GM23338 (cell line): ENCODE measurements at regions not wholly inside any gene's neighbourhood (a gene's known extent, or its start where the extent isn't known, plus 50 kb on each side); places are given as distances from the start of the nearest gene placed in this dataset. TPM values are rescaled to one million over a fixed set of nuclear protein-coding genes. Genes with fewer than 3 reads are reported as not detected.

Experiments used
- ATAC-seq: fragments of 200-7000 bp; cut with Tn5 transposase; 3 replicates; pipeline ENCODE4 v1.9.1; 2020
- DNase-seq: peaks from one replicate; pipeline ENCODE4 v3.0.0-alpha.2; 2015; ENCODE audit warnings: low spot score
- H2AFZ ChIP-seq: fragments of 200-600 bp; sonication (generic); 2 replicates; pipeline ENCODE4 v1.8.0; 2016; ENCODE audit warnings: antibody characterized with exemption, mild to moderate bottlenecking, moderate library complexity
- H3F3A ChIP-seq: fragments of 200-600 bp; sonication (generic); replicated peaks from 2 replicates; pipeline ENCODE4 v1.8.0; 2017; ENCODE audit warnings: antibody characterized with exemption, mixed run types, low read depth
- H3K27ac ChIP-seq: fragments of 200-600 bp; sonication (generic); 2 replicates; pipeline ENCODE4 v1.6.1; 2016; ENCODE audit warnings: low read depth
- H3K27me3 ChIP-seq: fragments of 200-600 bp; sonication (generic); 2 replicates; pipeline ENCODE4 v1.8.0; 2016; ENCODE audit warnings: mild to moderate bottlenecking, mixed run types, moderate library complexity; ENCODE audit not compliant: insufficient read depth
- H3K36me3 ChIP-seq: fragments of 200-600 bp; sonication (generic); 2 replicates; pipeline ENCODE4 v1.8.0; 2016; ENCODE audit warnings: mild to moderate bottlenecking; ENCODE audit not compliant: insufficient read depth
- H3K4me1 ChIP-seq: fragments of 200-600 bp; sonication (generic); 2 replicates; pipeline ENCODE4 v1.8.0; 2016; ENCODE audit warnings: mild to moderate bottlenecking, moderate library complexity; ENCODE audit not compliant: insufficient read depth
- H3K4me2 ChIP-seq: fragments of 200-600 bp; sonication (generic); 2 replicates; pipeline ENCODE4 v1.7.1; 2017; ENCODE audit warnings: mixed run types
- H3K4me3 ChIP-seq: fragments of 200-600 bp; sonication (generic); 2 replicates; pipeline ENCODE4 v1.6.1; 2016; ENCODE audit warnings: mixed run types
- H3K79me2 ChIP-seq: fragments of 200-600 bp; sonication (generic); replicated peaks from 2 replicates; pipeline ENCODE4 v1.8.0; 2017; ENCODE audit warnings: mild to moderate bottlenecking; ENCODE audit not compliant: insufficient read depth
- H3K9me2 ChIP-seq: fragments of 200-600 bp; sonication (generic); 2 replicates; pipeline ENCODE4 v1.8.0; 2017; ENCODE audit not compliant: insufficient read depth
- H4K20me1 ChIP-seq: fragments of 200-600 bp; sonication (generic); replicated peaks from 2 replicates; pipeline ENCODE4 v1.8.0; 2017; ENCODE audit warnings: mild to moderate bottlenecking; ENCODE audit not compliant: insufficient read depth
- H3K27ac Mint-ChIP-seq: 2 replicates; pipeline ENCODE4 v1.8.0; 2020; ENCODE audit warnings: inconsistent platforms, mild to moderate bottlenecking, moderate library complexity, mixed read lengths
- H3K27me3 Mint-ChIP-seq: 3 replicates; pipeline ENCODE4 v1.8.0; 2022; ENCODE audit warnings: low read depth, mild to moderate bottlenecking, moderate library complexity, mixed read lengths, inconsistent platforms; ENCODE audit not compliant: insufficient read depth, poor library complexity
- H3K36me3 Mint-ChIP-seq: 3 replicates; pipeline ENCODE4 v1.8.0; 2021; ENCODE audit warnings: low read depth, mild to moderate bottlenecking, inconsistent platforms, moderate library complexity, mixed read lengths
- H3K4me1 Mint-ChIP-seq: 3 replicates; pipeline ENCODE4 v1.8.0; 2020; ENCODE audit warnings: mild to moderate bottlenecking, inconsistent platforms, mixed read lengths
- H3K4me3 Mint-ChIP-seq: 3 replicates; pipeline ENCODE4 v1.8.0; 2021; ENCODE audit warnings: moderate library complexity, mild to moderate bottlenecking, inconsistent platforms, mixed read lengths
- H3K9me3 Mint-ChIP-seq: 3 replicates; pipeline ENCODE4 v1.8.0; 2020; ENCODE audit warnings: moderate library complexity, mild to moderate bottlenecking, inconsistent platforms, mixed read lengths
- CREB1 ChIP-seq: fragments of 250-450 bp; sonication (Bioruptor Pico); IDR thresholded peaks from 2 replicates; pipeline ENCODE4 v1.5.0; 2020; ENCODE audit warnings: low read depth, mild to moderate bottlenecking, moderate library complexity
- EZH2phosphoT487 ChIP-seq: fragments of 200-600 bp; sonication (generic); IDR thresholded peaks from one replicate; pipeline ENCODE4 v1.8.1; 2018; ENCODE audit warnings: antibody characterized with exemption; ENCODE audit not compliant: unreplicated experiment
- JUNB ChIP-seq: IDR thresholded peaks from one replicate; pipeline ENCODE4 v1.6.1; 2016; ENCODE audit warnings: antibody characterized with exemption; ENCODE audit not compliant: unreplicated experiment
- NANOG ChIP-seq: IDR thresholded peaks from 2 replicates; pipeline ENCODE4 v1.6.1; 2016; ENCODE audit warnings: antibody characterized with exemption, borderline replicate concordance
- REST ChIP-seq: IDR thresholded peaks from one replicate; pipeline ENCODE4 v1.6.1; 2018; ENCODE audit warnings: antibody characterized with exemption; ENCODE audit not compliant: unreplicated experiment
- STAT1 ChIP-seq: IDR thresholded peaks from one replicate; pipeline ENCODE4 v1.6.1; 2016; ENCODE audit warnings: antibody characterized with exemption; ENCODE audit not compliant: unreplicated experiment
- ZNF114 ChIP-seq: fragments of 250-450 bp; sonication (Bioruptor Pico); IDR thresholded peaks from 2 replicates; pipeline ENCODE4 v1.5.0; 2020; ENCODE audit warnings: mild to moderate bottlenecking, moderate library complexity
- ZNF331 ChIP-seq: fragments of 250-450 bp; sonication (Bioruptor Pico); IDR thresholded peaks from 2 replicates; pipeline ENCODE4 v1.5.0; 2020; ENCODE audit warnings: low read depth, mild to moderate bottlenecking, moderate library complexity
- microRNA-seq: library from miRNA; unstranded; fragments of <30 nt; microRNA quantifications from one replicate; pipeline ENCODE4, GENCODE V29; 2017
- small RNA-seq: library from RNA; depleted of rRNA; stranded (forward); fragments of <200 nt; gene quantifications from one replicate; pipeline ENCODE3, GENCODE V24; 2014; ENCODE audit warnings: low replicate concordance

GRCh38 chr6:33856031-33856590 lies 52.3 kb upstream of the MLN start:
- H3K27me3 ChIP-seq = no peaks in the 10 kb centered on the region
- no peak overlapping the region for H3K27ac ChIP-seq
- peaks cover 6% of the 10 kb centered on the region; the same call in 1 of the 2 replicates for H3K4me1 ChIP-seq
- no peak overlapping the region for H3K4me3 ChIP-seq
- no peaks in the 10 kb centered on the region for H3F3A ChIP-seq
- Mint-ChIP-seq H3K36me3 (no peaks in the 10 kb centered on the region), H3K4me1 (peaks cover 13% of the 10 kb centered on the region), H3K9me3 (no peaks in the 10 kb centered on the region), H3K27ac (no peak overlapping the region), H3K27me3 (peaks cover 15% of the 10 kb centered on the region), H3K4me3 (no peak overlapping the region)
- no peaks in the 10 kb centered on the region for H3K36me3 ChIP-seq
- ATAC-seq (no peak), DNase-seq (no peak)
- H4K20me1 ChIP-seq = no peaks in the 10 kb centered on the region
- no peak overlapping the region for H3K4me2 ChIP-seq
- no peaks in the 10 kb centered on the region for H3K9me2 ChIP-seq
- no peak overlapping the region for H2AFZ ChIP-seq
- TF ChIP-seq JUNB (no peak), REST (no peak)
- H3K79me2 ChIP-seq = no peaks in the 10 kb centered on the region

DNA sequence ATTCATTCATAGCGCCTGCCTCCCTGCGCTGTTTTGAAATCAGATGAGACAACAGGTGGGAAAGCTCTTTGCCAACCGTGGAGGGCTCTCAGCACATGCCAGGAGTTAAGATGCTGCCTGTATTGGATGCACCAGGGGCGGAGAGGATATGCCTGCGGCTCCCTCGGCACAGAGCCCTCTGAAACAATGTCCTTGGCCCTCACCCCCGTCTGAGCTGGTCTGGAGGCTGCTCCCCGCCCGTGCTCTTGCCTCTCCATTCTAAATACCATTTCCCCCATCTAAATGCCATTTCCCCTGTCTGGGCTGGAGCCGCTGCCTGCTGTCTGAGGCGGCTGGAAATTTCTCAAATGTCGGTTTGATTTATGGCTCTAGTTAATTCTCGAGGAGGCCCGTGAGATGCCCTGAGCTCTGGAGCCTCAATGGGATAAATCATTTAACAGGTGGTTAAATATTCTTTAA lies 50.8 kb upstream of the MLN start:
- Histone ChIP-seq H3F3A (no peaks in the 10 kb centered on the region), H3K27me3 (no peaks in the 10 kb centered on the region), H3K27ac (no peak overlapping the region), H2AFZ (no peak overlapping the region), H3K4me2 (no peak overlapping the region), H3K4me1 (peaks cover 11% of the 10 kb centered on the region), H3K9me2 (no peaks in the 10 kb centered on the region), H3K36me3 (no peaks in the 10 kb centered on the region), H4K20me1 (no peaks in the 10 kb centered on the region), H3K79me2 (no peaks in the 10 kb centered on the region), H3K4me3 (no peak overlapping the region)
- Mint-ChIP-seq H3K36me3 (no peaks in the 10 kb centered on the region), H3K27ac (no peak overlapping the region), H3K4me3 (no peak overlapping the region), H3K27me3 (peaks cover 15% of the 10 kb centered on the region), H3K4me1 (peaks cover 20% of the 10 kb centered on the region), H3K9me3 (no peaks in the 10 kb centered on the region)
- no peak for TF ChIP-seq NANOG
- TF ChIP-seq STAT1 = no peak
- no peak for DNase-seq
- ATAC-seq = no peak

DNA sequence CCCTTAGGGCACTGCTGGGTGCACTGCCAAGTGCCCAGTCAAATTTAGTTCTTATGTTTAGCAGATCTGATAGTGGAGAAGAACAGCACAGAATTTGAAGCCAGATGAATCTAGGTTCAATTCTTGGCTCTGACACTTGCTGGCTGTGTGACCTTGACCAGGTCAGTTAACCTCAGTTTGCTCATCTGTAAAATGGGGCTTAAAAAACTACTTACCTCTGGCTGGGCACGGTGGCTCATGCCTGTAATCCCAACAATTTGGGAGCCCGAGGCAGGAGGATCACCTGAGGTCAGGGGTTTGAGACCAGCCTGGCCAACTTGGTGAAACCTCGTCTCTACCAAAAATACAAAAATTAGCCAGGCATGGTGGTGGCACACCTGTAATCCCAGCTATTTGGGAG lies 49.9 kb upstream of the MLN start:
- Mint-ChIP-seq H3K36me3 (no peaks in the 10 kb centered on the region), H3K27ac (no peak overlapping the region), H3K9me3 (no peaks in the 10 kb centered on the region), H3K27me3 (peaks cover 12% of the 10 kb centered on the region), H3K4me1 (peaks cover 20% of the 10 kb centered on the region), H3K4me3 (no peak overlapping the region)
- DNase-seq (no peak), ATAC-seq (no peak)
- no peak overlapping the region for H3K27ac ChIP-seq
- no peaks in the 10 kb centered on the region for H3K36me3 ChIP-seq
- H3K27me3 ChIP-seq = no peaks in the 10 kb centered on the region
- H3K79me2 ChIP-seq = no peaks in the 10 kb centered on the region
- H3K9me2 ChIP-seq = no peaks in the 10 kb centered on the region
- H4K20me1 ChIP-seq = no peaks in the 10 kb centered on the region
- H2AFZ ChIP-seq = no peak overlapping the region
- H3K4me1 ChIP-seq = peaks cover 11% of the 10 kb centered on the region
- TF ChIP-seq ZNF114 (CRISPR knock-in tag) (no peak), CREB1 (no peak), ZNF331 (CRISPR knock-in tag) (no peak), EZH2phosphoT487 (no peak), JUNB (no peak), STAT1 (no peak)
- no peak overlapping the region for H3K4me2 ChIP-seq
- no peaks in the 10 kb centered on the region for H3F3A ChIP-seq
- no peak overlapping the region for H3K4me3 ChIP-seq

Small RNAs in the stretch of these regions (microRNA-seq; reads per million reads assigned to microRNA genes)
- not detected for gene MIR7159

Small RNAs in the stretch of these regions (small RNA-seq; reads per million reads assigned to genes)
- gene AL138889.2 (not detected), gene MIR7159 (not detected)
